HepG2 (cell line): ENCODE measurements at regions not wholly inside any gene's neighbourhood (a gene's known extent, or its start where the extent isn't known, plus 50 kb on each side); places are given as distances from the start of the nearest gene placed in this dataset.

ENCODE experiments used
- AHDC1 ChIP-seq: sonication (generic); formaldehyde crosslinking; IDR thresholded peaks from 2 replicates; pipeline ENCODE4 v1.5.1; 2020; ENCODE audit warnings: mild to moderate bottlenecking, missing genetic modification reagents, borderline replicate concordance
- ARID5B ChIP-seq: IDR thresholded peaks from 2 replicates; pipeline ENCODE4 v1.4.0; 2020; ENCODE audit warnings: mild to moderate bottlenecking, missing genetic modification reagents
- ATF1 ChIP-seq: IDR thresholded peaks from 2 replicates; pipeline ENCODE4 v1.6.1; 2016; ENCODE audit warnings: mild to moderate bottlenecking, control low read depth
- CENPBD1 ChIP-seq: sonication (generic); formaldehyde crosslinking; IDR thresholded peaks from 2 replicates; pipeline ENCODE4 v1.8.0; 2022; ENCODE audit warnings: missing genetic modification reagents, low read depth, mild to moderate bottlenecking, borderline replicate concordance
- HOMEZ ChIP-seq: IDR thresholded peaks from 2 replicates; pipeline ENCODE4 v1.6.1; 2016; ENCODE audit warnings: low read depth
- JDP2 ChIP-seq: sonication (generic); formaldehyde crosslinking; IDR thresholded peaks from 2 replicates; pipeline ENCODE4 v1.8.1; 2022; ENCODE audit warnings: missing genetic modification reagents, borderline replicate concordance
- LCORL ChIP-seq, 2 experiments: fragments of 450-650 bp in 1 of 2; sonication (generic) in 1 of 2; formaldehyde crosslinking in 1 of 2; IDR thresholded peaks; 2 replicates each; pipeline versions ENCODE4 v1.5.0 to v1.6.1; 2017 to 2020; ENCODE audit warnings: antibody characterized with exemption in 1 of 2, missing genetic modification reagents in 1 of 2
- POLR2A ChIP-seq, 2 experiments: IDR thresholded peaks; 2 replicates each; pipeline ENCODE4 v1.6.1; 2011; ENCODE audit warnings: low read depth in 2 of 2, low read length in 2 of 2, mild to moderate bottlenecking in 1 of 2, moderate library complexity in 1 of 2; ENCODE audit not compliant: insufficient read depth in 1 of 2
- PTBP1 ChIP-seq: fragments of 200-400 bp; formaldehyde crosslinking; IDR thresholded peaks from 2 replicates; pipeline ENCODE4 v1.6.1; 2018; ENCODE audit warnings: low read length, low read depth; ENCODE audit not compliant: poor library complexity, severe bottlenecking
- THAP8 ChIP-seq: sonication (generic); formaldehyde crosslinking; IDR thresholded peaks from 2 replicates; pipeline ENCODE4 v1.5.1; 2020; ENCODE audit warnings: missing genetic modification reagents, mild to moderate bottlenecking, borderline replicate concordance
- ZBTB26 ChIP-seq: IDR thresholded peaks from 2 replicates; pipeline ENCODE4 v1.6.1; 2016; ENCODE audit warnings: missing compliant biosample characterization, missing genetic modification reagents, borderline replicate concordance
- ZBTB7A ChIP-seq: sonication (generic); formaldehyde crosslinking; IDR thresholded peaks from 2 replicates; pipeline ENCODE4 v1.8.0; 2022; ENCODE audit warnings: mild to moderate bottlenecking, missing genetic modification reagents
- ZMAT3 ChIP-seq: sonication (generic); formaldehyde crosslinking; conservative IDR thresholded peaks from 2 replicates; pipeline ENCODE4 v1.7.0; 2021; ENCODE audit warnings: missing genetic modification reagents
- ZNF143 ChIP-seq: sonication (generic); formaldehyde crosslinking; IDR thresholded peaks from 2 replicates; pipeline ENCODE4 v1.4.0; 2020; ENCODE audit warnings: missing genetic modification reagents
- ZNF33A ChIP-seq: sonication (generic); formaldehyde crosslinking; IDR thresholded peaks from 2 replicates; pipeline ENCODE4 v1.5.1; 2020; ENCODE audit warnings: missing genetic modification reagents, mild to moderate bottlenecking, moderate library complexity, borderline replicate concordance
- ZNF660 ChIP-seq: sonication (generic); formaldehyde crosslinking; IDR thresholded peaks from 2 replicates; pipeline ENCODE4 v1.5.1; 2020; ENCODE audit warnings: mild to moderate bottlenecking, low read depth, missing genetic modification reagents, borderline replicate concordance

- TF ChIP-seq AHDC1 (peak; percentile 62; the same call in 1 of the 2 replicates), ATF1 (CRISPR knock-in tag) (no peak), ARID5B (CRISPR knock-in tag) (peak; percentile 45; the same call in 1 of the 2 replicates), HOMEZ (CRISPR knock-in tag) (peak; percentile 28; the same call in 1 of the 2 replicates), ZMAT3 (CRISPR knock-in tag) (no peak), LCORL (IDR thresholded peaks at IDR 0.05) (no peak), LCORL (CRISPR knock-in tag; IDR thresholded peaks at IDR 0.05) (no peak), POLR2A (IDR thresholded peaks at IDR 0.05; ENCODE audit: insufficient read depth in 1 of 2, low read depth in 2 of 2, low read length in 2 of 2) (no peak), JDP2 (no peak), ZBTB7A (CRISPR knock-in tag) (no peak), ZNF33A (no peak), THAP8 (CRISPR knock-in tag) (no peak), ZNF660 (CRISPR knock-in tag) (no peak), PTBP1 (no peak), CENPBD1 (CRISPR knock-in tag) (no peak), ZBTB26 (CRISPR knock-in tag) (no peak), ZNF143 (CRISPR knock-in tag) (no peak)
Measured at GRCh38 chr5:57655228-57655627, 172.6 kb upstream of the ACTBL2 start (continued).
